ENCODE measurements at regions not wholly inside any gene's neighbourhood (a gene's known extent, or its start where the extent isn't known, plus 50 kb on each side); places are given as distances from the start of the nearest gene placed in this dataset.

- TF ChIP-seq ZNF384 (IDR thresholded peaks at IDR 0.05) = no peak
- no peak for TF ChIP-seq TARDBP (IDR thresholded peaks at IDR 0.05)
- no peak for TF ChIP-seq ELF4 (IDR thresholded peaks at IDR 0.05)
- no peak for TF ChIP-seq FOXA1 (IDR thresholded peaks at IDR 0.05)
- TF ChIP-seq SP1 (IDR thresholded peaks at IDR 0.05) = no peak
- no peak for TF ChIP-seq ARNT (IDR thresholded peaks at IDR 0.05)
- TF ChIP-seq FOXK2 (IDR thresholded peaks at IDR 0.05) = no peak
- no peak for TF ChIP-seq BHLHE40 (IDR thresholded peaks at IDR 0.05; ENCODE audit: borderline replicate concordance)
- no peak for TF ChIP-seq LEF1 (IDR thresholded peaks at IDR 0.05; ENCODE audit: borderline replicate concordance)
- no peak for TF ChIP-seq PKNOX1 (IDR thresholded peaks at IDR 0.05)
- TF ChIP-seq NFRKB (IDR thresholded peaks at IDR 0.05) = no peak
- TF ChIP-seq SUZ12 (IDR thresholded peaks at IDR 0.05) = no peak
- DNase-seq (ENCODE audit: extremely low spot score) = no peak
- ChIA-PET CTCF (no interaction called here), POLR2A (interaction anchor here (0.5 kb wide), 1 partner anchor 647 kb away, joined by 3 read pairs; no protein-coding TSS in a partner anchor)
Observed at GRCh38 chr12:83318386-83319098, 631.8 kb downstream of the TMTC2 start.

DNA sequence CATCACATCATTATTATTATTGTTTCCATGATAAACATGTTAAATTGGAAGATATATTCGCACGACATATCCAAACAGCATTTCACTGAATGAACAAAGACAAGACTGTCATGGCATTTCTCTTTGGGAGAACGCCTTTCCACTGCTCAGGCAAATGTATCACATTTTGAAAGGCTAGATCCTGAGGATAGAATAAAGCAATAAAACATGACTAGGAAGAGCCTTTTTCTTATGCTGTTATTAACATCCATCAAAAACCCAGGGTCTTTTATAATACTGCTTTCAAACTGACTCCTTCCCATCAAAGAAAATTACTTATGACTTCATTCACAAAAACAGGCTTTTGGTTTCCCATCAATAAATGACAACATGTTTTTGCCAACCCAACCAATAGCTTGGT, 630.9 kb downstream of the TMTC2 start:
- CTCF ChIA-PET = no interaction called here
- DNase-seq (ENCODE audit: extremely low spot score) = no peak
- no peak for TF ChIP-seq FOXA1 (IDR thresholded peaks at IDR 0.05)
- POLR2A ChIA-PET = no interaction called here

- CTCF ChIA-PET = no interaction called here
- TF ChIP-seq TARDBP (IDR thresholded peaks at IDR 0.05) = no peak
- TF ChIP-seq ZNF384 (IDR thresholded peaks at IDR 0.05) = no peak
- no peak for TF ChIP-seq SP1 (IDR thresholded peaks at IDR 0.05)
- TF ChIP-seq SUZ12 (IDR thresholded peaks at IDR 0.05) = no peak
- TF ChIP-seq FOXA1 (IDR thresholded peaks at IDR 0.05) = no peak
- no peak for TF ChIP-seq L3MBTL2 (conservative IDR thresholded peaks at IDR 0.05)
- POLR2A ChIA-PET = no interaction called here
- DNase-seq (ENCODE audit: extremely low spot score) = no peak
Observed at GRCh38 chr12:83313827-83314226, 627.1 kb downstream of the TMTC2 start.

DNA sequence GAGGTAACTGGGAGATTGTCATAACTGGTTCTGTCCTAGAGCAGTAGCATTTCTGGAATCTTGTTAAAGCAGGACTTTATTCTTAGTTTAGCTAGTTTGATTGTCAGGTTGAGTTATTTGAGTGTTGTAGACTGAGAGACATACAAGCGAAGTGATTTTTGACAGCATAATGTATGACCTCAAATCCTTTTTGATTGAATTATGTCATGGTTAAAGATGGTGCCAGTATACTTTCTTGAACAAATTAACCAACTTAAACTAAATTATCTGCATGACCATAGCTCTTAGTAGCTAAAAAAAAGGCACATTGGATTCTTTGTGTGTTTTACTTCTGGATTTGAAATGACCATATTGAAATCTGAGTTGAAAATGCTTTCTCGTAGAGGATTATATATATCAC, 626.6 kb downstream of the TMTC2 start:
- ChIA-PET POLR2A (no interaction called here), CTCF (no interaction called here)
- DNase-seq (ENCODE audit: extremely low spot score) = no peak
- no peak for TF ChIP-seq FOXA1 (IDR thresholded peaks at IDR 0.05)
- TF ChIP-seq SUZ12 (IDR thresholded peaks at IDR 0.05) = no peak
- TF ChIP-seq BHLHE40 (IDR thresholded peaks at IDR 0.05; ENCODE audit: borderline replicate concordance) = no peak
- TF ChIP-seq L3MBTL2 (conservative IDR thresholded peaks at IDR 0.05) = no peak

DNA sequence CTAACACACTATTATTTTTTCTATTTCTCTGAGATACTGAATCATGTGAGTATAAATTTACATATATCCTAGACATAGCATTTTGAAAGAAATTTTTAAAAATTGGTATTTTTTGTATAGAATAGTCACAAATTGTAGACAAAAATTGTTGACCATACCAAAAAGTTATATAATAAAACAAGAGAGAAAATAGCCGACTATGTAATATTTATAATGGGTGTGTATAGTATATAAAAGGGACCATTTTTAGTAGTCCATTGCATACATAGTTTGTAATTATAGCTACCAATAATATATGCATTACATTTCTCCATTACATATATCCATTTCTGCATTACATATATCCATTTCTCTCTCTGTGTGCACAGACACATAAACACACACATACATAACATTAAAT, 590.2 kb downstream of the TMTC2 start:
- no peak for DNase-seq (ENCODE audit: extremely low spot score)
- no peak for TF ChIP-seq BHLHE40 (IDR thresholded peaks at IDR 0.05; ENCODE audit: borderline replicate concordance)
- TF ChIP-seq FOXM1 (IDR thresholded peaks at IDR 0.05; ENCODE audit: borderline replicate concordance) = no peak
- no peak for TF ChIP-seq ZNF384 (IDR thresholded peaks at IDR 0.05)
- TF ChIP-seq PKNOX1 (IDR thresholded peaks at IDR 0.05) = no peak
- TF ChIP-seq HDGF (IDR thresholded peaks at IDR 0.05; ENCODE audit: borderline replicate concordance) = no peak
- TF ChIP-seq FOXA1 (IDR thresholded peaks at IDR 0.05) = no peak
- TF ChIP-seq NFRKB (IDR thresholded peaks at IDR 0.05) = no peak
- CTCF ChIA-PET = no interaction called here
- POLR2A ChIA-PET = no interaction called here

GRCh38 chr12:83271201-83271600, 584.5 kb downstream of the TMTC2 start:
- ChIA-PET POLR2A (interaction anchor here (0.6 kb wide), 1 partner anchor 22 kb away, joined by 3 read pairs; no protein-coding TSS in a partner anchor), CTCF (no interaction called here)
- no peak for DNase-seq (ENCODE audit: extremely low spot score)
- TF ChIP-seq ELF4 (IDR thresholded peaks at IDR 0.05) (no peak), SUZ12 (IDR thresholded peaks at IDR 0.05) (no peak), BHLHE40 (IDR thresholded peaks at IDR 0.05; ENCODE audit: borderline replicate concordance) (no peak), L3MBTL2 (conservative IDR thresholded peaks at IDR 0.05) (no peak), ARNT (IDR thresholded peaks at IDR 0.05) (no peak), SP1 (IDR thresholded peaks at IDR 0.05) (no peak), HDGF (IDR thresholded peaks at IDR 0.05; ENCODE audit: borderline replicate concordance) (no peak), FOXM1 (IDR thresholded peaks at IDR 0.05; ENCODE audit: borderline replicate concordance) (no peak), TARDBP (IDR thresholded peaks at IDR 0.05) (no peak), CTBP1 (IDR thresholded peaks at IDR 0.05; ENCODE audit: borderline replicate concordance) (no peak), PKNOX1 (IDR thresholded peaks at IDR 0.05) (no peak), ZNF384 (IDR thresholded peaks at IDR 0.05) (no peak), NFRKB (IDR thresholded peaks at IDR 0.05) (no peak), FOXK2 (IDR thresholded peaks at IDR 0.05) (no peak), FOXA1 (IDR thresholded peaks at IDR 0.05) (no peak), LEF1 (IDR thresholded peaks at IDR 0.05; ENCODE audit: borderline replicate concordance) (no peak)

GRCh38 chr12:83265808-83266207, 579.1 kb downstream of the TMTC2 start:
- CTCF ChIA-PET = no interaction called here
- no peak for TF ChIP-seq NFRKB (IDR thresholded peaks at IDR 0.05)
- no peak for TF ChIP-seq SP1 (IDR thresholded peaks at IDR 0.05)
- TF ChIP-seq SUZ12 (IDR thresholded peaks at IDR 0.05) = no peak
- no peak for TF ChIP-seq CTBP1 (IDR thresholded peaks at IDR 0.05; ENCODE audit: borderline replicate concordance)
- TF ChIP-seq PKNOX1 (IDR thresholded peaks at IDR 0.05) = no peak
- TF ChIP-seq HDGF (IDR thresholded peaks at IDR 0.05; ENCODE audit: borderline replicate concordance) = no peak
- no peak for TF ChIP-seq BHLHE40 (IDR thresholded peaks at IDR 0.05; ENCODE audit: borderline replicate concordance)
- no peak for TF ChIP-seq FOXA1 (IDR thresholded peaks at IDR 0.05)
- TF ChIP-seq ZNF384 (IDR thresholded peaks at IDR 0.05) = no peak
- no peak for TF ChIP-seq FOXK2 (IDR thresholded peaks at IDR 0.05)
- no peak for TF ChIP-seq L3MBTL2 (conservative IDR thresholded peaks at IDR 0.05)
- no peak for TF ChIP-seq ELF4 (IDR thresholded peaks at IDR 0.05)
- no peak for TF ChIP-seq FOXM1 (IDR thresholded peaks at IDR 0.05; ENCODE audit: borderline replicate concordance)
- no peak for TF ChIP-seq TARDBP (IDR thresholded peaks at IDR 0.05)
- TF ChIP-seq ARNT (IDR thresholded peaks at IDR 0.05) = no peak
- TF ChIP-seq LEF1 (IDR thresholded peaks at IDR 0.05; ENCODE audit: borderline replicate concordance) = no peak
- DNase-seq (ENCODE audit: extremely low spot score) = no peak

More at GRCh38 chr12:83265808-83266207, 579.1 kb downstream of the TMTC2 start:
- POLR2A ChIA-PET = no interaction called here
